Ovary (tissue), 3 donors: ENCODE measurements at regions not wholly inside any gene's neighbourhood (a gene's known extent, or its start where the extent isn't known, plus 50 kb on each side); places are given as distances from the start of the nearest gene placed in this dataset.
"Not testable (repeated sequence)": the region's sequence is repeated elsewhere in the genome, so short reads cannot be mapped to it uniquely, and the experiment has no call there.

Experiments
- CTCF ChIP-seq, 3 donors: fragments of 450-650 bp in 2 of 3; fragments of 200-600 bp in 1 of 3; IDR thresholded peaks; one replicate each; pipeline versions ENCODE4 v1.5.1 to v1.8.0; 2016 to 2022; ENCODE audit warnings: antibody characterized with exemption in 3 of 3, mild to moderate bottlenecking in 1 of 3
- EP300 ChIP-seq: sonication (generic); formaldehyde crosslinking; IDR thresholded peaks from one replicate; pipeline ENCODE4 v1.6.1; 2017; ENCODE audit warnings: antibody characterized with exemption
- POLR2A ChIP-seq: fragments of 450-650 bp; IDR thresholded peaks from one replicate; pipeline ENCODE4 v1.6.1; 2017; ENCODE audit warnings: antibody characterized with exemption, mild to moderate bottlenecking, moderate library complexity
- donor health status: DM: no; HTN: no; CAD: no.

- TF ChIP-seq POLR2A; CTCF (IDR thresholded peaks at IDR 0.05); EP300: not testable (repeated sequence)
Measured at GRCh38 chr3:25931967-25932366, 142.1 kb downstream of the OXSM start.
